GM12878 (cell line): ENCODE measurements at regions not wholly inside any gene's neighbourhood (a gene's known extent, or its start where the extent isn't known, plus 50 kb on each side); places are given as distances from the start of the nearest gene placed in this dataset.

ENCODE experiments used
- ATAC-seq: fragments of 200-7000 bp; cut with Tn5 transposase; 3 replicates; pipeline ENCODE4 v1.9.1; 2020; ENCODE audit warnings: mild to moderate bottlenecking, moderate library complexity
- BruUV-seq: library from RNA; stranded (reverse); fragments of 400-500 nt; replicated peaks from 2 replicates; lab custom pipeline; 2021; lab: Mats Ljungman, UMichigan
- CTCF ChIA-PET: fragments of 300-600 bp; sonication (Branson Sonifier 250); formaldehyde crosslinking; extraction: SDS; loops from one replicate; lab custom pipeline; 2021; ENCODE audit warnings: inconsistent platforms; lab: Yijun Ruan, JAX
- POLR2A ChIA-PET: fragments of 350-600 bp; formaldehyde crosslinking; extraction: SDS; loops from one replicate; lab custom pipeline; 2021; ENCODE audit warnings: inconsistent platforms; lab: Charles Lee
- RAD21 ChIA-PET: fragments of 300-600 bp; sonication (Branson Sonifier 250); formaldehyde crosslinking; loops from one replicate; lab custom pipeline; 2023; ENCODE audit warnings: antibody characterized with exemption; ENCODE audit not compliant: unreplicated experiment; lab: Charles Lee
- SMC1A ChIA-PET: fragments of 300-600 bp; sonication (Branson Sonifier 250); formaldehyde crosslinking; loops from one replicate; lab custom pipeline; 2023; ENCODE audit not compliant: unreplicated experiment, uncharacterized antibody; lab: Charles Lee
- DNase-seq: peaks from one replicate; pipeline ENCODE4 v3.0.0-alpha.2; 2011; ENCODE audit warnings: low read depth, low spot score
- FAIRE-seq: peaks from 3 replicates; lab custom pipeline; 2011; peaks lifted over from hg19 to GRCh38; lab: Jason Lieb, UNC
- H2AFZ ChIP-seq: 2 replicates; pipeline ENCODE4 v1.6.0; 2011; ENCODE audit warnings: low read depth, low read length, control low read depth; ENCODE audit not compliant: control insufficient read depth
- H3K27ac ChIP-seq: 2 replicates; pipeline ENCODE4 v1.5.1; 2011; ENCODE audit warnings: control low read depth; ENCODE audit not compliant: control insufficient read depth, insufficient read depth
- H3K27me3 ChIP-seq, 2 experiments: replicated peaks in 1 of 2; 2 replicates each; pipeline versions ENCODE4 v1.6.0 to v1.6.1; 2011; ENCODE audit warnings: low read length in 1 of 2; ENCODE audit not compliant: control insufficient read depth in 2 of 2, insufficient read depth in 2 of 2
- H3K36me3 ChIP-seq, 2 experiments: 2 replicates each; pipeline ENCODE4 v1.5.1; 2011; ENCODE audit warnings: low read length in 1 of 2; ENCODE audit not compliant: control insufficient read depth in 2 of 2, insufficient read depth in 2 of 2
- H3K4me1 ChIP-seq: 2 replicates; pipeline ENCODE4 v1.6.1; 2011; ENCODE audit warnings: mild to moderate bottlenecking, low read length, moderate library complexity, mixed read lengths; ENCODE audit not compliant: control insufficient read depth, insufficient read depth
- H3K4me2 ChIP-seq: 2 replicates; pipeline ENCODE4 v1.6.0; 2011; ENCODE audit warnings: control low read depth; ENCODE audit not compliant: control insufficient read depth, insufficient read depth
- H3K4me3 ChIP-seq: fragments of 200-600 bp; sonication (generic); 2 replicates; pipeline ENCODE4 v1.5.1; 2016
- H3K79me2 ChIP-seq: 2 replicates; pipeline ENCODE4 v1.6.0; 2011; ENCODE audit warnings: low read length; ENCODE audit not compliant: control insufficient read depth, insufficient read depth
- H3K9ac ChIP-seq: 2 replicates; pipeline ENCODE4 v1.8.0; 2011; ENCODE audit warnings: low read length, control low read depth, mixed read lengths; ENCODE audit not compliant: control insufficient read depth, insufficient read depth
- H3K9me3 ChIP-seq: replicated peaks from 3 replicates; pipeline ENCODE4 v1.5.1; 2011; ENCODE audit warnings: mild to moderate bottlenecking, low read length; ENCODE audit not compliant: control insufficient read depth, insufficient read depth
- H4K20me1 ChIP-seq: 2 replicates; pipeline ENCODE4 v1.6.0; 2011; ENCODE audit not compliant: control insufficient read depth, insufficient read depth
- BCL11A ChIP-seq: IDR thresholded peaks from 2 replicates; pipeline ENCODE4 v1.6.1; 2011; ENCODE audit warnings: low read depth, low read length
- BMI1 ChIP-seq: fragments of 450-650 bp; IDR thresholded peaks from 2 replicates; pipeline ENCODE4 v1.6.1; 2016; ENCODE audit warnings: mild to moderate bottlenecking, moderate library complexity, borderline replicate concordance
- CBX3 ChIP-seq: fragments of 200-600 bp; sonication (generic); IDR thresholded peaks from 2 replicates; pipeline ENCODE4 v1.6.1; 2016; ENCODE audit warnings: low read depth, borderline replicate concordance
- GABPA ChIP-seq: IDR thresholded peaks from 2 replicates; pipeline ENCODE4 v1.6.1; 2014; ENCODE audit warnings: antibody characterized with exemption, low read depth, mild to moderate bottlenecking, inconsistent platforms
- GATAD2B ChIP-seq: fragments of 450-650 bp; conservative IDR thresholded peaks from 2 replicates; pipeline ENCODE4 v1.6.1; 2017; ENCODE audit warnings: low read depth, mild to moderate bottlenecking, moderate library complexity
- HDGF ChIP-seq: fragments of 450-650 bp; IDR thresholded peaks from 2 replicates; pipeline ENCODE4 v1.6.1; 2016; ENCODE audit warnings: antibody characterized with exemption
- KLF5 ChIP-seq: fragments of 450-650 bp; IDR thresholded peaks from 2 replicates; pipeline ENCODE4 v1.6.1; 2014; ENCODE audit warnings: mild to moderate bottlenecking; ENCODE audit not compliant: partially characterized antibody
- MYB ChIP-seq: fragments of 150-350 bp; IDR thresholded peaks from 2 replicates; pipeline ENCODE4 v1.6.1; 2014; ENCODE audit warnings: mild to moderate bottlenecking, low read depth, low read length, borderline replicate concordance
- RBBP5 ChIP-seq: fragments of 200-600 bp; sonication (generic); conservative IDR thresholded peaks from 2 replicates; pipeline ENCODE4 v1.6.1; 2016
- RFX5 ChIP-seq: IDR thresholded peaks from 2 replicates; pipeline ENCODE4 v1.6.1; 2011; ENCODE audit warnings: low read depth, low read length, improper control_type of control experiment
- SIX5 ChIP-seq: IDR thresholded peaks from 2 replicates; pipeline ENCODE4 v1.6.1; 2011; ENCODE audit warnings: mild to moderate bottlenecking, low read depth, low read length, moderate library complexity; ENCODE audit not compliant: severe bottlenecking
- TARDBP ChIP-seq: IDR thresholded peaks from 2 replicates; pipeline ENCODE4 v1.6.1; 2016; ENCODE audit warnings: borderline replicate concordance
- TBL1XR1 ChIP-seq: IDR thresholded peaks from 2 replicates; pipeline ENCODE4 v1.6.1; 2012; ENCODE audit warnings: low read depth, low read length, improper control_type of control experiment
- TCF3 ChIP-seq: IDR thresholded peaks from 2 replicates; pipeline ENCODE4 v1.6.1; 2012; ENCODE audit warnings: low read depth, mild to moderate bottlenecking, low read length, borderline replicate concordance; ENCODE audit not compliant: insufficient read depth
- ZNF217 ChIP-seq: fragments of 450-650 bp; IDR thresholded peaks from 2 replicates; pipeline ENCODE4 v1.6.1; 2017; ENCODE audit warnings: antibody characterized with exemption, mild to moderate bottlenecking
- ZNF384 ChIP-seq: IDR thresholded peaks from 2 replicates; pipeline ENCODE4 v1.6.1; 2012; ENCODE audit warnings: low read depth, mild to moderate bottlenecking, low read length, improper control_type of control experiment, borderline replicate concordance
- ZSCAN29 ChIP-seq: fragments of 450-650 bp; IDR thresholded peaks from 2 replicates; pipeline ENCODE4 v1.6.1; 2017; ENCODE audit warnings: mild to moderate bottlenecking, moderate library complexity
- WGBS: methylation state at CpG from one replicate; pipeline ENCODE4 v1.1.6; 2016; ENCODE audit warnings: low lambda C conversion rate; ENCODE audit not compliant: insufficient replicate concordance, insufficient coverage; ENCODE audit errors: missing lambda C conversion rate; 5-methylcytosine and 5-hydroxymethylcytosine counted together
- in situ Hi-C: fragments of 300-500 bp; cut with MboI; formaldehyde crosslinking; loops from 9 replicates; pipeline ENCODE4 v1.14.3; 2018; ENCODE audit warnings: mixed read lengths
- intact Hi-C: fragments of 100-400 bp; cut with micrococcal nuclease; formaldehyde crosslinking; loops from one replicate; pipeline ENCODE4 v1.14.2; 2022; ENCODE audit not compliant: unreplicated experiment
- TF ChIP-seq, protein P1 (sequence below): IDR thresholded peaks from 2 replicates; pipeline ENCODE4 v1.6.1; 2011; ENCODE audit warnings: borderline replicate concordance, low read depth, mild to moderate bottlenecking, moderate library complexity, low read length; ENCODE audit not compliant: insufficient read depth, poor library complexity, severe bottlenecking

DNA sequence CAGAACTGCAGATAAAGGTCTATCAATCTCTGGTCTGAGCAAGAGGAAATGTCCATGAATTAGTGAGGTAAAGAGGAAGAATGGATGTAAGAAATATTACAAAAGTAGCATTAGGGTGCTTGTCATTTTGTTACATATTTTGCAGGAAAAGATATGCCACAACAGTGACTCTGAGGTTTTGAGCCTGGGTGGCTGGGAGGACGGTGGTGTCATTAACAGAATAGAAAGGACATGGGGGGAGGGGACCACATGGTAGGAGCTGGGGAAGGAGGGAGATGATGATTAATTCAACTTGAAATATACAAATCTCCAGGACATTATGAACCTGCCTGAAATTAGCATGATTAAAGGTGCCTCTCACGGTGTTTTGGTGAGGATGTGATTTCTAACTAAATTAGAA, 245.5 kb upstream of the MDFIC2 start:
- Histone ChIP-seq H3K4me3 (no peak overlapping the region), H3K4me2 (no peak overlapping the region), H4K20me1 (no peaks in the 10 kb centered on the region), H3K36me3 (no peaks in the 10 kb centered on the region), H3K4me1 (no peaks in the 10 kb centered on the region), H3K9ac (no peak overlapping the region), H3K79me2 (no peaks in the 10 kb centered on the region)
- BruUV-seq, result no TSS peak
- in situ Hi-C loops, result loop anchor here (10.0 kb wide), 1 partner anchor 1097 kb away; no protein-coding TSS in a partner anchor
- RAD21 ChIA-PET, result no interaction called here
- no peak for ATAC-seq
- SMC1A ChIA-PET, result interaction anchor here (1.1 kb wide), 1 partner anchor 28 kb away, joined by 3 read pairs; no protein-coding TSS in a partner anchor
- TF ChIP-seq ZNF384 (no peak), ZNF217 (no peak), SIX5 (no peak), GATAD2B (no peak), HDGF (no peak), RFX5 (no peak), BCL11A (no peak), TBL1XR1 (no peak), CBX3 (no peak), MYB (no peak), TARDBP (no peak), RBBP5 (no peak), TCF3 (no peak), KLF5 (no peak), GABPA (no peak), ZSCAN29 (no peak), BMI1 (no peak)
- TF ChIP-seq, protein P1, sequence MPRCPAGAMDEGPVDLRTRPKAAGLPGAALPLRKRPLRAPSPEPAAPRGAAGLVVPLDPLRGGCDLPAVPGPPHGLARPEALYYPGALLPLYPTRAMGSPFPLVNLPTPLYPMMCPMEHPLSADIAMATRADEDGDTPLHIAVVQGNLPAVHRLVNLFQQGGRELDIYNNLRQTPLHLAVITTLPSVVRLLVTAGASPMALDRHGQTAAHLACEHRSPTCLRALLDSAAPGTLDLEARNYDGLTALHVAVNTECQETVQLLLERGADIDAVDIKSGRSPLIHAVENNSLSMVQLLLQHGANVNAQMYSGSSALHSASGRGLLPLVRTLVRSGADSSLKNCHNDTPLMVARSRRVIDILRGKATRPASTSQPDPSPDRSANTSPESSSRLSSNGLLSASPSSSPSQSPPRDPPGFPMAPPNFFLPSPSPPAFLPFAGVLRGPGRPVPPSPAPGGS, result no peak
- TF ChIP-seq, all 136 proteins: peak for 0
- FAIRE-seq (no peak), DNase-seq (no peak)
- CTCF ChIA-PET, result interaction anchor here (3.6 kb wide), 1 partner anchor 8 kb away, joined by 14 read pairs; no protein-coding TSS in a partner anchor
- no peaks in the 10 kb centered on the region for H3K27me3 ChIP-seq
- WGBS, result 3% methylated on average over 2 of the region's 2 CpGs
- no peak overlapping the region for H2AFZ ChIP-seq
- intact Hi-C loops, result no loop called here
- POLR2A ChIA-PET, result no interaction called here
- no peaks in the 10 kb centered on the region for H3K9me3 ChIP-seq
- no peak overlapping the region for H3K27ac ChIP-seq
